SK-N-SH (cell line): ENCODE measurements at regions not wholly inside any gene's neighbourhood (a gene's known extent, or its start where the extent isn't known, plus 50 kb on each side); places are given as distances from the start of the nearest gene placed in this dataset.

Experiments used
- CTCF ChIA-PET: fragments of 300-600, 350-600 bp; formaldehyde crosslinking; extraction: SDS; loops from one replicate; lab custom pipeline; 2021; lab: Yijun Ruan, JAX
- POLR2A ChIA-PET: fragments of 350-600 bp; sonication (Branson Sonifier 250); formaldehyde crosslinking; extraction: SDS; loops from one replicate; lab custom pipeline; 2020; ENCODE audit warnings: antibody characterized with exemption, inconsistent platforms; lab: Yijun Ruan, JAX
- DNase-seq: peaks from one replicate; pipeline ENCODE4 v3.0.0; 2012
- H2AFZ ChIP-seq: fragments of 200-600 bp; sonication (generic); 2 replicates; pipeline ENCODE4 v1.8.1; 2016; ENCODE audit warnings: antibody characterized with exemption, mild to moderate bottlenecking, low read depth
- H3F3A ChIP-seq: fragments of 200-600 bp; sonication (generic); replicated peaks from 2 replicates; pipeline ENCODE3; 2016; ENCODE audit warnings: antibody characterized with exemption, mild to moderate bottlenecking; ENCODE audit not compliant: insufficient read depth
- H3K27ac ChIP-seq, 2 experiments: fragments of 200-500 bp in 1 of 2; fragments of 200-600 bp in 1 of 2; sonication (Bioruptor generic) in 1 of 2; sonication (generic), shearing (Covaris generic) in 1 of 2; 2 replicates each; pipeline versions ENCODE4 v1.5.1 to v1.6.1; 2014 to 2016; ENCODE audit warnings: low read depth in 2 of 2, inconsistent platforms in 1 of 2, low read length in 1 of 2, mild to moderate bottlenecking in 1 of 2, mixed read lengths in 1 of 2
- H3K27me3 ChIP-seq: fragments of 200-600 bp; sonication (generic), shearing (Covaris generic); 2 replicates; pipeline ENCODE4 v1.6.1; 2016; ENCODE audit warnings: mixed run types; ENCODE audit not compliant: insufficient read depth
- H3K36me3 ChIP-seq, 2 experiments: fragments of 200-500 bp in 1 of 2; fragments of 200-600 bp in 1 of 2; sonication (Bioruptor generic) in 1 of 2; sonication (generic) in 1 of 2; replicated peaks in 1 of 2; 2 replicates each; pipeline versions ENCODE3 to v1.5.1; 2014 to 2016; ENCODE audit warnings: low read length in 1 of 2, mild to moderate bottlenecking in 1 of 2; ENCODE audit not compliant: insufficient read depth in 2 of 2, control insufficient read depth in 1 of 2
- H3K4me1 ChIP-seq, 2 experiments: fragments of 200-500 bp in 1 of 2; fragments of 200-600 bp in 1 of 2; sonication (Bioruptor generic) in 1 of 2; sonication (generic), shearing (Covaris generic) in 1 of 2; 2 replicates each; pipeline versions ENCODE4 v1.5.1 to v1.6.1; 2014 to 2016; ENCODE audit warnings: low read depth in 1 of 2, low read length in 1 of 2, mixed run types in 1 of 2; ENCODE audit not compliant: insufficient read depth in 2 of 2, control insufficient read depth in 1 of 2
- H3K4me2 ChIP-seq: fragments of 200-600 bp; sonication (generic), shearing (Covaris generic); 2 replicates; pipeline ENCODE4 v1.6.1; 2017; ENCODE audit warnings: mixed run types
- H3K4me3 ChIP-seq, 2 experiments: fragments of 200-500 bp in 1 of 2; fragments of 200-600 bp in 1 of 2; sonication (Bioruptor generic) in 1 of 2; sonication (generic), shearing (Covaris generic) in 1 of 2; 2 replicates each; pipeline versions ENCODE4 v1.5.1 to v1.8.1; 2014 to 2016; ENCODE audit warnings: low read depth in 2 of 2, inconsistent platforms in 1 of 2, low read length in 1 of 2, mild to moderate bottlenecking in 1 of 2, mixed read lengths in 1 of 2, moderate library complexity in 1 of 2
- H3K79me2 ChIP-seq: fragments of 200-600 bp; sonication (generic); 2 replicates; pipeline ENCODE4 v1.8.1; 2017; ENCODE audit warnings: mild to moderate bottlenecking; ENCODE audit not compliant: insufficient read depth
- H3K9ac ChIP-seq: fragments of 200-600 bp; sonication (generic); 2 replicates; pipeline ENCODE4 v1.6.1; 2017; ENCODE audit warnings: mixed run types
- H3K9me2 ChIP-seq: fragments of 200-600 bp; sonication (generic); 2 replicates; pipeline ENCODE4 v1.6.1; 2017; ENCODE audit warnings: mixed run types
- H3K9me3 ChIP-seq: fragments of 200-600 bp; sonication (generic); 2 replicates; pipeline ENCODE4 v1.6.1; 2017; ENCODE audit warnings: mixed run types, mild to moderate bottlenecking, moderate library complexity
- H4K20me1 ChIP-seq: fragments of 200-600 bp; sonication (generic); 2 replicates; pipeline ENCODE4 v1.6.1; 2017; ENCODE audit warnings: mild to moderate bottlenecking, mixed run types; ENCODE audit not compliant: insufficient read depth
- CHD2 ChIP-seq: fragments of 150-350 bp; IDR thresholded peaks from 2 replicates; pipeline ENCODE4 v1.6.1; 2018; ENCODE audit warnings: low read length; ENCODE audit not compliant: partially characterized antibody
- CTCF ChIP-seq: fragments of 200-600 bp; sonication (generic); IDR thresholded peaks from 2 replicates; pipeline ENCODE4 v1.6.1; 2017; ENCODE audit warnings: antibody characterized with exemption, mild to moderate bottlenecking, moderate library complexity
- ELF1 ChIP-seq: IDR thresholded peaks from 2 replicates; pipeline ENCODE4 v1.4.0; 2012
- EP300 ChIP-seq, 2 experiments: IDR thresholded peaks; 2 replicates each; pipeline versions ENCODE4 v1.4.0 to v1.6.1; 2012; ENCODE audit warnings: borderline replicate concordance in 1 of 2, low read depth in 1 of 2, low read length in 1 of 2
- EZH2phosphoT487 ChIP-seq: fragments of 200-600 bp; sonication (generic); IDR thresholded peaks from 2 replicates; pipeline ENCODE4 v1.6.1; 2017; ENCODE audit warnings: low read depth, mixed run types, mild to moderate bottlenecking, antibody characterized with exemption, moderate library complexity, borderline replicate concordance
- FOSL2 ChIP-seq: IDR thresholded peaks from 2 replicates; pipeline ENCODE4 v1.4.0; 2012; ENCODE audit warnings: low read depth, mild to moderate bottlenecking, moderate library complexity, borderline replicate concordance
- FOXM1 ChIP-seq: IDR thresholded peaks from 2 replicates; pipeline ENCODE4 v1.4.0; 2012; ENCODE audit warnings: low read depth, mild to moderate bottlenecking
- GATA2 ChIP-seq: sonication (generic); formaldehyde crosslinking; IDR thresholded peaks from 2 replicates; pipeline ENCODE4 v1.5.0; 2020; ENCODE audit warnings: mild to moderate bottlenecking, missing genetic modification reagents
- IRF3 ChIP-seq: fragments of 150-350 bp; IDR thresholded peaks from 2 replicates; pipeline ENCODE4 v1.6.1; 2016; ENCODE audit warnings: mild to moderate bottlenecking, low read depth, low read length
- JUND ChIP-seq: IDR thresholded peaks from 2 replicates; pipeline ENCODE4 v1.4.0; 2012
- MEF2A ChIP-seq: IDR thresholded peaks from 2 replicates; pipeline ENCODE4 v1.4.0; 2012; ENCODE audit warnings: low read depth, borderline replicate concordance
- MXI1 ChIP-seq: IDR thresholded peaks from 2 replicates; pipeline ENCODE4 v1.6.1; 2012; ENCODE audit warnings: mild to moderate bottlenecking, low read depth, low read length, improper control_type of control experiment
- PBX3 ChIP-seq: IDR thresholded peaks from 2 replicates; pipeline ENCODE4; 2012
- RFX5 ChIP-seq: IDR thresholded peaks from 2 replicates; pipeline ENCODE4 v1.6.1; 2012; ENCODE audit warnings: mild to moderate bottlenecking, improper control_type of control experiment, low read length
- SMC3 ChIP-seq: IDR thresholded peaks from 2 replicates; pipeline ENCODE4 v1.6.1; 2012; ENCODE audit warnings: low read depth, low read length, improper control_type of control experiment
- USF2 ChIP-seq: fragments of 150-350 bp; IDR thresholded peaks from 2 replicates; pipeline ENCODE4 v1.6.1; 2017; ENCODE audit warnings: antibody characterized with exemption, low read length, low read depth, borderline replicate concordance
- YY1 ChIP-seq: IDR thresholded peaks from 2 replicates; pipeline ENCODE4 v1.4.0; 2012; ENCODE audit warnings: low read depth, mild to moderate bottlenecking
- WGBS: methylation state at CpG from one replicate; pipeline ENCODE4 v1.1.6; 2017; ENCODE audit warnings: low lambda C conversion rate; 5-methylcytosine and 5-hydroxymethylcytosine counted together

- Histone ChIP-seq H3K27me3 (no peaks in the 10 kb centered on the region), H3K27ac (no peak overlapping the region), H4K20me1 (no peaks in the 10 kb centered on the region), H3K9me2 (no peaks in the 10 kb centered on the region), H3K4me1 (no peaks in the 10 kb centered on the region), H3K4me3 (no peak overlapping the region), H3F3A (no peaks in the 10 kb centered on the region), H3K79me2 (no peaks in the 10 kb centered on the region), H3K4me2 (no peak overlapping the region), H2AFZ (no peak overlapping the region), H3K9ac (no peak overlapping the region), H3K36me3 (no peaks in the 10 kb centered on the region), H3K9me3 (no peaks in the 10 kb centered on the region)
- ChIA-PET POLR2A (no interaction called here), CTCF (no interaction called here)
- no peak for DNase-seq
- WGBS: 55% methylated on average over 10 of the region's 16 CpGs
- TF ChIP-seq PBX3 (no peak), SMC3 (no peak), USF2 (no peak), YY1 (no peak), CTCF (no peak), FOSL2 (no peak), FOXM1 (no peak), MXI1 (no peak), MEF2A (no peak), GATA2 (CRISPR knock-in tag) (no peak), IRF3 (no peak), ELF1 (no peak), EP300 (IDR thresholded peaks at IDR 0.05; ENCODE audit: borderline replicate concordance in 1 of 2, low read depth in 1 of 2, low read length in 1 of 2) (no peak), JUND (no peak), RFX5 (no peak), CHD2 (no peak), EZH2phosphoT487 (no peak)
Observed at GRCh38 chr5:18732556-18733479, 1098.6 kb downstream of the TAF11L14 start.
